Astrocyte of the cerebellum (primary cell): ENCODE measurements at regions not wholly inside any gene's neighbourhood (a gene's known extent, or its start where the extent isn't known, plus 50 kb on each side); places are given as distances from the start of the nearest gene placed in this dataset.

ENCODE experiments used
- DNase-seq: peaks from one replicate; pipeline ENCODE4 v3.0.0-alpha.2; 2011; ENCODE audit warnings: low read depth
- H3K4me3 ChIP-seq: 2 replicates; pipeline ENCODE4 v1.5.1; 2011; ENCODE audit warnings: mild to moderate bottlenecking, low read depth, low read length, moderate library complexity
- in situ Hi-C: cut with HindIII; loops from 2 replicates; pipeline ENCODE4 v1.10.0; 2017; ENCODE audit warnings: low sequenced_read_pairs
- TF ChIP-seq, protein P1 (sequence below): IDR thresholded peaks from 2 replicates; pipeline ENCODE4 v1.5.1; 2012; ENCODE audit warnings: low read length, low read depth, moderate library complexity, mild to moderate bottlenecking; ENCODE audit errors: missing control alignments

- no peak overlapping the region for H3K4me3 ChIP-seq
- TF ChIP-seq, protein P1, sequence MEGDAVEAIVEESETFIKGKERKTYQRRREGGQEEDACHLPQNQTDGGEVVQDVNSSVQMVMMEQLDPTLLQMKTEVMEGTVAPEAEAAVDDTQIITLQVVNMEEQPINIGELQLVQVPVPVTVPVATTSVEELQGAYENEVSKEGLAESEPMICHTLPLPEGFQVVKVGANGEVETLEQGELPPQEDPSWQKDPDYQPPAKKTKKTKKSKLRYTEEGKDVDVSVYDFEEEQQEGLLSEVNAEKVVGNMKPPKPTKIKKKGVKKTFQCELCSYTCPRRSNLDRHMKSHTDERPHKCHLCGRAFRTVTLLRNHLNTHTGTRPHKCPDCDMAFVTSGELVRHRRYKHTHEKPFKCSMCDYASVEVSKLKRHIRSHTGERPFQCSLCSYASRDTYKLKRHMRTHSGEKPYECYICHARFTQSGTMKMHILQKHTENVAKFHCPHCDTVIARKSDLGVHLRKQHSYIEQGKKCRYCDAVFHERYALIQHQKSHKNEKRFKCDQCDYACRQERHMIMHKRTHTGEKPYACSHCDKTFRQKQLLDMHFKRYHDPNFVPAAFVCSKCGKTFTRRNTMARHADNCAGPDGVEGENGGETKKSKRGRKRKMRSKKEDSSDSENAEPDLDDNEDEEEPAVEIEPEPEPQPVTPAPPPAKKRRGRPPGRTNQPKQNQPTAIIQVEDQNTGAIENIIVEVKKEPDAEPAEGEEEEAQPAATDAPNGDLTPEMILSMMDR, result no peak
- in situ Hi-C loops, result no loop called here
- no peak for DNase-seq
Observed at GRCh38 chr1:4851385-4852065, 197.1 kb downstream of the AJAP1 start.

DNA sequence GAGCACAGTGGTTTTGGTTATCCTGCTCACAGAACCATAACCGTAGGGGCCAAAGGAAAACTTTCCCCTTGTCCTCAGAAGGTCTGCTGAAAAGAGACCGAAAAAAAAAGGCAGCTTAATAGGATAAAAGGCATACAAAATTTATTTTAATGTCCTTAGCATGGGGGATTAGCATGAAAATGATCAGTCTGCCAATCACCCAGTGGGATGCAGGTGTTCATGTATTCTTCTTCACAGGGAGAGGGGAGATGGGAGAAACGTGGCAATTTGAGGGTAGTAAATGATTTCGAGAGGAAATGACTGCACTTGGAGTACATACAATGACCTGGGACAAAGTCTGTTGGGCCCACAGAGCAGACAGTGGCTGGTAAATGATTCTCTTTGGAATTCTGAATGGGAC, 194.0 kb downstream of the AJAP1 start:
- in situ Hi-C loops, result no loop called here
- H3K4me3 ChIP-seq, result no peak overlapping the region
- no peak for DNase-seq
- TF ChIP-seq, protein P1, result no peak

DNA sequence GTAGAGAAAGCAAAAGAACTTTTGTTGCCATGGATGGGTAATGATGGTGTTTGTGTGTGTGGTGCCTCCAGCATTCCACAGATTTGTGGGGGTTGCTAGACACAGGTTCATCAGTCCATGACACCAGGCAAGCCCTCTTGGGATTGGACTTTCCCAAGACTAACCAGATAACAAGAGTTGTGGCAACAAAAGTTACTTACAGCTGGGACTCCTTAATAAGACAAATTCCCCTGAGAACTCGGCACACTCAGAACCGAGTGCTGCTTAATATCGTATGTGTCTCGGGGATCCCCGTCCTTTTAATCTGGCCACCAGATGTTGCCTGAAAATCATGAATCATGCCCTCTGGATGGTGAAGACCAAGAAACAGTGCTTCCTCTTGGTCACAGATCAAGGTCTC, 193.3 kb downstream of the AJAP1 start:
- in situ Hi-C loops, result no loop called here
- TF ChIP-seq, protein P1, result no peak
- no peak overlapping the region for H3K4me3 ChIP-seq
- DNase-seq, result no peak
